ENCODE measurements at regions not wholly inside any gene's neighbourhood (a gene's known extent, or its start where the extent isn't known, plus 50 kb on each side); places are given as distances from the start of the nearest gene placed in this dataset.

- intact Hi-C loops (cut with micrococcal nuclease) = no loop called here
Observed at GRCh38 chr1:191969290-191969689, 189.0 kb upstream of the RGS18 start.

GRCh38 chr1:191970116-191970515 lies 188.1 kb upstream of the RGS18 start:
- intact Hi-C loops (cut with micrococcal nuclease) = no loop called here

GRCh38 chr1:191971447-191971846 lies 186.8 kb upstream of the RGS18 start:
- intact Hi-C loops (cut with micrococcal nuclease) = no loop called here

- intact Hi-C loops (cut with micrococcal nuclease) = no loop called here
Observed at GRCh38 chr1:191974004-191974403, 184.3 kb upstream of the RGS18 start.

GRCh38 chr1:191977874-191978506 lies 180.3 kb upstream of the RGS18 start:
- intact Hi-C loops (cut with micrococcal nuclease) = no loop called here

- intact Hi-C loops (cut with micrococcal nuclease) = no loop called here
Observed at GRCh38 chr1:191984856-191985255, 173.4 kb upstream of the RGS18 start.

- intact Hi-C loops (cut with micrococcal nuclease) = no loop called here
Observed at GRCh38 chr1:191992118-191992517, 166.1 kb upstream of the RGS18 start.

GRCh38 chr1:191993549-191993948 lies 164.7 kb upstream of the RGS18 start:
- intact Hi-C loops (cut with micrococcal nuclease) = no loop called here

- intact Hi-C loops (cut with micrococcal nuclease) = loop anchor here (10.0 kb wide), 1 partner anchor 443 kb away; no protein-coding TSS in a partner anchor
Observed at GRCh38 chr1:192002063-192002462, 156.2 kb upstream of the RGS18 start.

GRCh38 chr1:192003295-192004077 lies 154.8 kb upstream of the RGS18 start:
- intact Hi-C loops (cut with micrococcal nuclease) = loop anchor here (10.0 kb wide), 1 partner anchor 441 kb away; no protein-coding TSS in a partner anchor

- intact Hi-C loops (cut with micrococcal nuclease) = loop anchor here (10.0 kb wide), 1 partner anchor 439 kb away; no protein-coding TSS in a partner anchor
Observed at GRCh38 chr1:192005976-192006375, 152.3 kb upstream of the RGS18 start.

- intact Hi-C loops (cut with micrococcal nuclease) = loop anchor here (10.0 kb wide), 1 partner anchor 436 kb away; no protein-coding TSS in a partner anchor
Observed at GRCh38 chr1:192008281-192008825, 149.9 kb upstream of the RGS18 start.

GRCh38 chr1:192010406-192010805 lies 147.9 kb upstream of the RGS18 start:
- intact Hi-C loops (cut with micrococcal nuclease) = no loop called here

GRCh38 chr1:192011525-192011924 lies 146.7 kb upstream of the RGS18 start:
- intact Hi-C loops (cut with micrococcal nuclease) = no loop called here

- intact Hi-C loops (cut with micrococcal nuclease) = no loop called here
Observed at GRCh38 chr1:192022827-192023226, 135.4 kb upstream of the RGS18 start.

- intact Hi-C loops (cut with micrococcal nuclease) = no loop called here
Observed at GRCh38 chr1:192024881-192025280, 133.4 kb upstream of the RGS18 start.

GRCh38 chr1:192038567-192038966 lies 119.7 kb upstream of the RGS18 start:
- intact Hi-C loops (cut with micrococcal nuclease) = no loop called here

GRCh38 chr1:192045131-192045530 lies 113.1 kb upstream of the RGS18 start:
- intact Hi-C loops (cut with micrococcal nuclease) = no loop called here

- intact Hi-C loops (cut with micrococcal nuclease) = no loop called here
Observed at GRCh38 chr1:192053531-192053971, 104.7 kb upstream of the RGS18 start.

- intact Hi-C loops (cut with micrococcal nuclease) = no loop called here
Observed at GRCh38 chr1:192057766-192058165, 100.5 kb upstream of the RGS18 start.

- intact Hi-C loops (cut with micrococcal nuclease) = no loop called here
Observed at GRCh38 chr1:192059407-192059806, 98.9 kb upstream of the RGS18 start.

- intact Hi-C loops (cut with micrococcal nuclease) = no loop called here
Observed at GRCh38 chr1:192061556-192061955, 96.7 kb upstream of the RGS18 start.

Data from T-helper 2 cell treated with Interferon-gamma antibody and Interleukin-4, amounts not matched to agents 100 ng/mL and 5 ng/mL, for 36 hours (primary cell).